WTC11 (cell line): ENCODE measurements at regions not wholly inside any gene's neighbourhood (a gene's known extent, or its start where the extent isn't known, plus 50 kb on each side); places are given as distances from the start of the nearest gene placed in this dataset.

Experiments
- ATAC-seq: fragments of 200-7000 bp; cut with Tn5 transposase; 2 replicates; pipeline ENCODE4 v1.10.0; 2021; ENCODE audit warnings: mild to moderate bottlenecking, moderate library complexity
- CTCF ChIA-PET: fragments of 300-600 bp; sonication (Branson Sonifier 250); formaldehyde crosslinking; loops from one replicate; lab custom pipeline; 2021; ENCODE audit warnings: antibody characterized with exemption; lab: Charles Lee
- POLR2A ChIA-PET: fragments of 350-600 bp; sonication (Branson Sonifier 250); formaldehyde crosslinking; loops from one replicate; lab custom pipeline; 2021; ENCODE audit warnings: antibody characterized with exemption; lab: Charles Lee
- DNase-seq: peaks from one replicate; pipeline ENCODE4 v3.0.0; 2021; ENCODE audit warnings: low spot score
- H3K27ac Mint-ChIP-seq: 2 replicates; pipeline ENCODE4 v1.8.0; 2021; ENCODE audit warnings: mixed read lengths
- H3K27me3 Mint-ChIP-seq: 2 replicates; pipeline ENCODE4 v1.8.0; 2021; ENCODE audit warnings: low read depth, mild to moderate bottlenecking, moderate library complexity, mixed read lengths
- H3K36me3 Mint-ChIP-seq: 2 replicates; pipeline ENCODE4 v1.8.0; 2021; ENCODE audit warnings: mixed read lengths
- H3K4me1 Mint-ChIP-seq: 2 replicates; pipeline ENCODE4 v1.8.0; 2022; ENCODE audit warnings: mixed read lengths
- H3K4me3 Mint-ChIP-seq: 2 replicates; pipeline ENCODE4 v1.8.0; 2021; ENCODE audit warnings: mild to moderate bottlenecking, moderate library complexity, mixed read lengths
- H3K9me3 Mint-ChIP-seq: 2 replicates; pipeline ENCODE4 v1.8.0; 2021; ENCODE audit warnings: mixed read lengths
- AFF4 ChIP-seq: sonication (generic); formaldehyde crosslinking; IDR thresholded peaks from 2 replicates; pipeline ENCODE4 v1.8.1; 2023; ENCODE audit warnings: mild to moderate bottlenecking, missing genetic modification reagents, borderline replicate concordance
- CBFB ChIP-seq: sonication (generic); formaldehyde crosslinking; IDR thresholded peaks from 2 replicates; pipeline ENCODE4 v1.8.1; 2022; ENCODE audit warnings: mild to moderate bottlenecking, low read depth, missing genetic modification reagents
- JAZF1 ChIP-seq: fragments of 250-450 bp; sonication (Bioruptor Pico); IDR thresholded peaks from 2 replicates; pipeline ENCODE4 v1.9.0; 2021; ENCODE audit warnings: moderate library complexity, mild to moderate bottlenecking, inconsistent platforms
- MXD4 ChIP-seq: fragments of 250-450 bp; sonication (Bioruptor Pico); IDR thresholded peaks from 2 replicates; pipeline ENCODE4 v1.8.0; 2021; ENCODE audit warnings: mild to moderate bottlenecking, moderate library complexity, borderline replicate concordance
- NR2C2 ChIP-seq: sonication (generic); formaldehyde crosslinking; IDR thresholded peaks from 2 replicates; pipeline ENCODE4 v1.8.0; 2022; ENCODE audit warnings: mild to moderate bottlenecking, missing genetic modification reagents
- SMAD3 ChIP-seq: sonication (generic); formaldehyde crosslinking; IDR thresholded peaks from 2 replicates; pipeline ENCODE4 v1.8.0; 2022; ENCODE audit warnings: missing genetic modification reagents, mild to moderate bottlenecking, borderline replicate concordance
- SOX15 ChIP-seq: fragments of 250-450 bp; sonication (Bioruptor Pico); IDR thresholded peaks from 2 replicates; pipeline ENCODE4 v1.9.0; 2021; ENCODE audit warnings: mild to moderate bottlenecking
- SP1 ChIP-seq: sonication (generic); formaldehyde crosslinking; conservative IDR thresholded peaks from 2 replicates; pipeline ENCODE4 v1.8.1; 2022; ENCODE audit warnings: missing genetic modification reagents
- ZBTB21 ChIP-seq: sonication (generic); formaldehyde crosslinking; IDR thresholded peaks from 2 replicates; pipeline ENCODE4 v1.8.1; 2023; ENCODE audit warnings: mild to moderate bottlenecking, missing genetic modification reagents, borderline replicate concordance
- ZNF219 ChIP-seq: sonication (generic); formaldehyde crosslinking; IDR thresholded peaks from 2 replicates; pipeline ENCODE4 v1.8.0; 2023; ENCODE audit warnings: missing genetic modification reagents, mild to moderate bottlenecking, borderline replicate concordance
- ZNF232 ChIP-seq: sonication (generic); formaldehyde crosslinking; IDR thresholded peaks from 2 replicates; pipeline ENCODE4 v1.8.0; 2022; ENCODE audit warnings: mild to moderate bottlenecking, missing genetic modification reagents
- ZSCAN18 ChIP-seq: fragments of 250-450 bp; sonication (Bioruptor Pico); IDR thresholded peaks from 2 replicates; pipeline ENCODE4 v2.1.2; 2022; ENCODE audit warnings: mild to moderate bottlenecking, moderate library complexity
- TF ChIP-seq, protein P1 (sequence below): fragments of 250-450 bp; sonication (Bioruptor Pico); IDR thresholded peaks from 2 replicates; pipeline ENCODE4 v1.9.0; 2021; ENCODE audit warnings: moderate library complexity, mild to moderate bottlenecking, inconsistent platforms, borderline replicate concordance
- TF ChIP-seq, protein P2 (sequence below): sonication (generic); formaldehyde crosslinking; IDR thresholded peaks from 2 replicates; pipeline ENCODE4 v1.8.0; 2022; ENCODE audit warnings: mild to moderate bottlenecking, missing genetic modification reagents

- no peak for DNase-seq
- Mint-ChIP-seq H3K4me1 (peaks cover 5% of the 10 kb centered on the region; the same call in 1 of the 2 replicates), H3K27ac (no peak overlapping the region), H3K9me3 (peaks cover 6% of the 10 kb centered on the region), H3K4me3 (no peak overlapping the region), H3K36me3 (0 out of 2 replicates have a peak, but pooled peaks cover 3% of the 10 kb centered on the region), H3K27me3 (no peaks in the 10 kb centered on the region)
- POLR2A ChIA-PET = no interaction called here
- no peak for TF ChIP-seq ZNF219 (CRISPR knock-in tag)
- no peak for TF ChIP-seq JAZF1 (CRISPR knock-in tag)
- TF ChIP-seq, protein P1, sequence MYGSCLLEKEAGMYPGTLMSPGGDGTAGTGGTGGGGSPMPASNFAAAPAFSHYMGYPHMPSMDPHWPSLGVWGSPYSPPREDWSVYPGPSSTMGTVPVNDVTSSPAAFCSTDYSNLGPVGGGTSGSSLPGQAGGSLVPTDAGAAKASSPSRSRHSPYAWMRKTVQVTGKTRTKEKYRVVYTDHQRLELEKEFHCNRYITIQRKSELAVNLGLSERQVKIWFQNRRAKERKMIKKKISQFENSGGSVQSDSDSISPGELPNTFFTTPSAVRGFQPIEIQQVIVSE (CRISPR knock-in tag) = no peak
- TF ChIP-seq CBFB = no peak
- TF ChIP-seq ZBTB21 (CRISPR knock-in tag) = no peak
- TF ChIP-seq SP1 (CRISPR knock-in tag) = no peak
- TF ChIP-seq NR2C2 (CRISPR knock-in tag) = no peak
- no peak for TF ChIP-seq SMAD3 (CRISPR knock-in tag)
- no peak for TF ChIP-seq SOX15 (CRISPR knock-in tag)
- TF ChIP-seq, protein P2, sequence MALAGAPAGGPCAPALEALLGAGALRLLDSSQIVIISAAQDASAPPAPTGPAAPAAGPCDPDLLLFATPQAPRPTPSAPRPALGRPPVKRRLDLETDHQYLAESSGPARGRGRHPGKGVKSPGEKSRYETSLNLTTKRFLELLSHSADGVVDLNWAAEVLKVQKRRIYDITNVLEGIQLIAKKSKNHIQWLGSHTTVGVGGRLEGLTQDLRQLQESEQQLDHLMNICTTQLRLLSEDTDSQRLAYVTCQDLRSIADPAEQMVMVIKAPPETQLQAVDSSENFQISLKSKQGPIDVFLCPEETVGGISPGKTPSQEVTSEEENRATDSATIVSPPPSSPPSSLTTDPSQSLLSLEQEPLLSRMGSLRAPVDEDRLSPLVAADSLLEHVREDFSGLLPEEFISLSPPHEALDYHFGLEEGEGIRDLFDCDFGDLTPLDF = no peak
- ATAC-seq = peak; percentile 59
- CTCF ChIA-PET = interaction anchor here (0.8 to 1.9 kb wide), 5 partner anchors 8 to 175 kb away, joined by 3 to 6 read pairs (median 4); no protein-coding TSS in a partner anchor
These were observed 334.5 kb downstream of the PIK3C3 start for GRCh38 chr18:42289526-42289925.

DNA sequence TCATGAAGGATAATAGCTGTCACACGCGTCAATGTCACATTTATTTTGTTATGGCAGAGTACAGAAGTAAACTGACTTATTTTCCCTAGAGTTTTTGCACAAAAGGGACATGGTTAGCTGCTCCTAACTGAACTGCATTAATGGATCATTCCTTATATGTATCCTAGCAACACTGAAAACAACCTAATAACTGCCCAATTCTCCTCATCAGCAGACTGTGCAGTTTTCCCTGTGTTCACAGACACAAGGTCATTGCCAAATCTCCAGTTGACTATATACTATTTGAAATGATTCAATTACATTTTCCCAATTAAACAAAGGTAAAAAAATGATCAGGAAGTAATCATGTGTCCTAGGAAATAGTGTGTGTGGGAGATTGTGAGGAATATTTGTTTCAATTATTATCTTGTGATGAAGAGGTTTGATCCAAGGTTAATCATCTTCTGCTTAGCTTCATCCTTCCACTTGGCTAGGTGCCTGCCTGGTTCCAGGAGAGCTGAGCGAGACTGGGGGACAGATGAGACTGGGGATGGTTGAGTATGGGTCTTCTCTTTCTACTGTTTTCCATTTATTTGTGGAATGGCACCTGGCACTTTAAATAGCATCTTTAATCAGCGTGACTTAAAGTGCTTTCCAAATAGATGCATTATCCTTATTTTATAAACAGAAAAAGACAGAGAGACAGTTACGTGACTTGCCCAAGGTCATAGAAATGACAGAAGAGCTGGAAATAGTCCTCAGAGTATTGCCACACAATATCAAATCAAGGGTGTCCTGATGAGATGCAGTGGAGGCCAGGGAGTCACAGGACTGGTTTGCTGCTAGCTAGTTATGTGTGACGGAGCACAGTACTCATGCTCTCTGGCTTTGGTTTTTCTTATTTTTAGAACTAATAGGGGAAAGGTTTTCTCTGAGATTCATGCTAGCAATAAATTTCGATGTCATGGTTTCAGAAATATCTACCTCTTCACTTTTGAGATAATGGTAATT lies 335.6 kb downstream of the PIK3C3 start:
- TF ChIP-seq ZNF232 (no peak), MXD4 (CRISPR knock-in tag) (no peak), ZNF219 (CRISPR knock-in tag) (no peak), ZSCAN18 (CRISPR knock-in tag) (no peak), AFF4 (CRISPR knock-in tag) (no peak)
- no peak overlapping the region for H3K27ac Mint-ChIP-seq
- POLR2A ChIA-PET = interaction anchor here (0.7 kb wide), 1 partner anchor 1576 kb away, joined by 3 read pairs; no protein-coding TSS in a partner anchor
- no peak for ATAC-seq
- peaks cover 5% of the 10 kb centered on the region; the same call in 1 of the 2 replicates for H3K4me1 Mint-ChIP-seq
- no peak for DNase-seq
- no peaks in the 10 kb centered on the region for H3K27me3 Mint-ChIP-seq
- 0 out of 2 replicates have a peak, but pooled peaks cover 3% of the 10 kb centered on the region for H3K36me3 Mint-ChIP-seq
- H3K4me3 Mint-ChIP-seq = no peak overlapping the region
- CTCF ChIA-PET = interaction anchor here (0.6 to 1.9 kb wide), 7 partner anchors 8 to 1573 kb away, joined by 3 to 6 read pairs (median 4); no protein-coding TSS in a partner anchor
- H3K9me3 Mint-ChIP-seq = peaks cover 6% of the 10 kb centered on the region
